GM21723 (cell line): ENCODE measurements at regions not wholly inside any gene's neighbourhood (a gene's known extent, or its start where the extent isn't known, plus 50 kb on each side); places are given as distances from the start of the nearest gene placed in this dataset.

Experiments used
- ATAC-seq: cut with Tn5 transposase; IDR thresholded peaks from one replicate; pipeline ENCODE4 v1.9.1; 2021; ENCODE audit warnings: mild to moderate bottlenecking, moderate library complexity; ENCODE audit not compliant: unreplicated experiment

- no peak for ATAC-seq
Observed at GRCh38 chr11:97359016-97359415, 969.2 kb downstream of the JRKL start.

- no peak for ATAC-seq
Observed at GRCh38 chr11:97361812-97362378, 972.1 kb downstream of the JRKL start.

- no peak for ATAC-seq
Observed at GRCh38 chr11:97363331-97363730, 973.5 kb downstream of the JRKL start.

DNA sequence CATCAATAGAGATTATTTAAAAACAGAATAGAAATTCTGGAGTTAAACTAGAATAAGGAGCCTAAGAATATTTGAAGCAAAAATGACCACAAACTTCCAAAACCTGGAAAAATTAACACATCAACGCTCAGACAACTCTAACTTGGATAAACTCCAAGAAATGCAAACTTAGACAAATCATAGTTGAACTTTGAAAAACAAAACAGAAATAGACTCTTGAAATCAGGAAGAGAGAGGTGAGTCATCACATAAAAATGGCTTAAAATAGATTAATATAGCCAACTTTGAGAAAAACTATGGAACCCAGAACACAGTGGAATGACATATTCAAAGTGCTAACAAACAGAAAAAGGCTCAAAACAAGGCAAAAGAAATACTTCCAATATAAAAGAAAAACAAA, 974.2 kb downstream of the JRKL start:
- no peak for ATAC-seq

- no peak for ATAC-seq
Observed at GRCh38 chr11:97367406-97368083, 977.7 kb downstream of the JRKL start.

DNA sequence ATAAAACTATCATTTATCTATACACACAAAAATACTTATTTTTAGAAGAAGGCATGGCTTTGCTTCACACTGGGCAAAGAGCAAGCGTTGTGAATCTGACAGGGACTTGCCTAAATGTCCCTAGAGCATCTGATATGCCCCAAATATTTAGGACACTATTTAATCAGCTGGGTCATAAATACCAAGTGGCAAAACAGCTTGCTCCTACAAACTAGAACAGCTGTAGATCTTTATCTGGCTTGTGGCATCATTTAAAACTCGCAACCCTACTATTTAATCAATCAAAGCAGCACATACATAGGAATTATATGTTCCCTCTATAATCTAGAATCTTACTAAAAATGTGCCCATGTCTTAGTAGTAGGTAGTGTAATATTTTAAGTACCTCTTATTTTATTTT, 999.5 kb downstream of the JRKL start:
- ATAC-seq, result no peak

GRCh38 chr11:97398246-97398645, 1008.4 kb downstream of the JRKL start:
- no peak for ATAC-seq

DNA sequence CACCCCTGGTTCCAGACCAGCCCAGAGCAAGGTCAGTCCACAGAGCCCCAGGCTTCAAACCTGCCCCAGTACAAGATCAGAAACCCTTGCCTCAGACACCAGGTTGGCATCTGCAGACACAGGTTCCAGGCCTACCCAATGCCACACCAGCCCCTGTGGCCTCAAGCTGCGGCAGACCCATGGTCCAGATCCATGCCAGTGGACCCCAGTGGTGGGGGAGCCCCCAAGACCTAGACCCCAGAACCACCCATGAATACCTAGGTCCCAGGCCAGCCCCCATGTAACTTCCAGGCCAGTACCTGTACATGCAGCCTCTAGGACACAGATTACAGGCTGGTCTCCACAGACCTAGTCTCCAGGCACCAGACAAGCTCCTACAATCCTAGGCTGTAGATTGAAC, 1019.3 kb downstream of the JRKL start:
- no peak for ATAC-seq

DNA sequence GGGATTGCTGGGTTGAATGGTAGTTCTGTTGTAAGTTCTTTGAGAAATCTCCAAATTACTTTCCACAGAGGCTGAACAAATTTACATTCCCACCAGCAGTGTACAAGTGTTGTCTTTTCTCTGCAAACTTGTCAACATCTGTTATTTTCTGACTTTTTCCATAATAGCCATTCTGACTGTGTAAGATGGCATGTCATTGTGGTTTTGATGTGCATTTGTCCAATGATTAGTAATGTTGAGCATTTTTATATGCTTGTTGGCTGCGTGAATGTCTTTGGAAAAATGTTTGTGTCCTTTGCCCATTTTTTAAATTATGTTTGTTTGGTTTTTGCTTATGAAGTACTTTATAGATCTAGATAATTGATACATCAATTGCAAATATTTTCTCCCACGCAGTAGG, 1025.0 kb downstream of the JRKL start:
- no peak for ATAC-seq

DNA sequence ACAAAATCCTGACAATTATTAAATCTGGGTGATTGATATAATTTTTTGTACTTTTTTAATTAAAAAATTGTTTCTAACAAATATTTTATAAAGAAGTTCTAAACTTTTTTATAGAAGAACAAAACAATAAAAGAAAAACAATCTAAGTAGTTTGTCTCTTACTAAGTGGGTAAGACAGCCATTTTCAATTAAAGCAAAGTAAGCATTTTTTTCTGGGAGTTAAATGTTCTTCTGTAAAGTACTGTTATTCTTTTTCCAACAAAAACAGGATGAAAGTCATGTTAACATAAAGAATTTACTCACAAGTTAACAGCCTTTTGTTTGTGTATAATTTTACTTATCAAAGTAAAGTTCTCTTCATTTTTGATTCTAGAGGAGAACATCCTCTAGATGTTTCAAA, 1029.9 kb downstream of the JRKL start:
- no peak for ATAC-seq

GRCh38 chr11:97428247-97428790, 1038.5 kb downstream of the JRKL start:
- ATAC-seq, result no peak

DNA sequence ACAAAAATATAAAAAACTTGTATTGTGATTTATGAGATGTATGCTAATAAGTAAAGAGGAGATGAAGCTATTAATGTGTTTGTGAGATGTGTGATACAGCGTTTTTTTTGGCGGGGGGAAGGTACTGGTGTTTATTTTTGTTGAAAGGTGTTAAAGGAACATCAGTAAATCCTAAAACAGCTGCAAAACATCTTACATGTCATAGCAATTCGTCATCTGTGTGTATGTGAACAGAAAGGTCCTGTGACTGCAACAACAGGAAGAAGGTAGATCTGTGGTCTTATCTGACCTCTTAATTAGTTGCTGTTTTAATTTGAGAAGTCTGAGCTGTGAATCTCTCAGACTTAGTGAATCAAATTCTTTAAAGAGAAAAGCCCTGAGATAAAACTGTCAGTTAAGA, 1041.1 kb downstream of the JRKL start:
- ATAC-seq, result no peak

- no peak for ATAC-seq
Observed at GRCh38 chr11:97432926-97433325, 1043.1 kb downstream of the JRKL start.

DNA sequence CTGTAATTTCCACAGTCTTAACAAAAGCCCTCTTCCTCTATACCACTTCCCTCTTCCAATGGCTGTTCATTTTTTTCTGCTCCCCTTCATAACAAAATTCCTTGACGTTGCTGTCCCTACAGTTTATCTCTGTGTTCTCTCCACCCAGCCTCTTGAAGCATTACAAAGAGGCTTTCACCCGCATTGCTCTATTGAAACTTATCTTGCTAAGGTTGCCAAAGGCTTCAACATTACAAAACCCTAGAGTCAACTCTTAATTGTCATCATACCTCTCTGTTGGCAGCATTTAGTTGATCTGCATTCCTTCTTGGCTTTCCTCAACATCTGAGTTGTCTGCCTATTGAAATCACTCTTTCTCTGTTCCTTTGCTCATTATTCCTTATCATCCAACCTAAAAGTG, 1055.7 kb downstream of the JRKL start:
- no peak for ATAC-seq

- no peak for ATAC-seq
Observed at GRCh38 chr11:97451441-97451840, 1061.6 kb downstream of the JRKL start.

- ATAC-seq, result no peak
Observed at GRCh38 chr11:97454988-97455387, 1065.2 kb downstream of the JRKL start.

- ATAC-seq, result no peak
Observed at GRCh38 chr11:97460091-97460490, 1070.3 kb downstream of the JRKL start.

GRCh38 chr11:97461044-97461880, 1071.4 kb downstream of the JRKL start:
- ATAC-seq, result no peak

DNA sequence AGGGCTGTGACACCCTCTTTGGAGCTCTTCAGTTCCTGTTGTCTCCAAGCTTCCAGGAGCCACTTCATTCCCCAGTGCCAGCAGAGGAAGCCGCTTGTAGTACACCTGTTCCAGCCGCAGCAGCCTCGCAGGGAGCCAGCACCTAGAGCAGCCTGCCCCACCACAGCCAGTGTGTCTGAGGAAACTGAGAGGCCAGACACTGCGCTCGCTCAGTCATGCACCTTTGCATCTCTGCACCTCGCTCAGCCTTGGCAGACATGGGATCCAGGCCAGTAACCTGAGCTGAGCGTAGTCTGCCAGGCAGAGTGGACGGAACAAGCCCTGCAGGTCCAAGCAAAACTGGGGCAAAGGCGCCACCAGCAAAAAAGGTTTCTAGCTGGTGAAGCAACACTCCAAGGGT, 1072.1 kb downstream of the JRKL start:
- ATAC-seq, result no peak

GRCh38 chr11:97463891-97464290, 1074.1 kb downstream of the JRKL start:
- no peak for ATAC-seq

GRCh38 chr11:97471480-97471879, 1081.7 kb downstream of the JRKL start:
- no peak for ATAC-seq

DNA sequence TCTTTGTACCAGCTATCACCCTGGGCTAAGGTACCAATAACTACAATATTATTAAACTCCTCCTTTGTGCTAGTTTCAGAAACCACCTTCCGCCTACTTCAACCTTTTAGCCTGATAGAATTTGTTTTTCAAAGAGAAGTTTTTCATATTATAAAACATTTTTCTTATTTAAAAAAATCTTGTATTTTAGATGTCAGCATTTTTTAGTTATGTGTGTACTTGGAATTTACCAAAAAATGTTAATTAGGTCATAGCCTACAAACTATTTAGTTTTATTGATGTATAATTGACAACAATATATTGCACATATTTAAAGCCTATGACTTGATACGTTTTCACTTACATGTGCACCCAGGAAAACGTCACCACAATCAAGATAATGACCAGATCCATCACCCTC, 1097.6 kb downstream of the JRKL start:
- ATAC-seq, result no peak
